GM12875 (cell line): ENCODE measurements at regions not wholly inside any gene's neighbourhood (a gene's known extent, or its start where the extent isn't known, plus 50 kb on each side); places are given as distances from the start of the nearest gene placed in this dataset.

Source experiments
- H3K4me3 ChIP-seq: one replicate; pipeline ENCODE4 v1.5.1; 2011; ENCODE audit warnings: low read depth, low read length, control low read depth
- CTCF ChIP-seq: IDR thresholded peaks from 2 replicates; pipeline ENCODE4 v1.5.1; 2011; ENCODE audit warnings: low read depth, mild to moderate bottlenecking, control low read depth, inconsistent platforms, low read length, moderate library complexity, borderline replicate concordance; ENCODE audit not compliant: insufficient read depth

GRCh38 chr13:67296511-67296910 lies 66.4 kb upstream of the PCDH9 start:
- TF ChIP-seq CTCF, result no peak
- no peak overlapping the region for H3K4me3 ChIP-seq

- H3K4me3 ChIP-seq, result no peak overlapping the region
- TF ChIP-seq CTCF, result no peak
These were observed 62.8 kb upstream of the PCDH9 start for GRCh38 chr13:67292886-67293285.

- no peak for TF ChIP-seq CTCF
These were observed 55.5 kb upstream of the PCDH9 start for GRCh38 chr13:67285611-67286010.

GRCh38 chr13:67283637-67284036 lies 53.5 kb upstream of the PCDH9 start:
- no peak for TF ChIP-seq CTCF
- no peak overlapping the region for H3K4me3 ChIP-seq

More at GRCh38 chr13:67285611-67286010, 55.5 kb upstream of the PCDH9 start:
- no peak overlapping the region for H3K4me3 ChIP-seq

- TF ChIP-seq CTCF, result no peak
- no peak overlapping the region for H3K4me3 ChIP-seq
These were observed 51.3 kb upstream of the PCDH9 start for GRCh38 chr13:67281466-67281865.
